PC-3 (cell line): ENCODE measurements at regions not wholly inside any gene's neighbourhood (a gene's known extent, or its start where the extent isn't known, plus 50 kb on each side); places are given as distances from the start of the nearest gene placed in this dataset.

Source experiments
- CTCF ChIP-seq: fragments of 300-600 bp; sonication (generic); conservative IDR thresholded peaks from 2 replicates; pipeline ENCODE4 v1.5.1; 2017; ENCODE audit warnings: antibody characterized with exemption, low read depth, mild to moderate bottlenecking, low read length
- EZH2 ChIP-seq: fragments of 300-600 bp; sonication (generic); IDR thresholded peaks from one replicate; pipeline ENCODE4 v1.6.1; 2017; ENCODE audit warnings: antibody characterized with exemption, mild to moderate bottlenecking, low read length; ENCODE audit not compliant: unreplicated experiment
- EZH2phosphoT487 ChIP-seq: fragments of 300-600 bp; sonication (generic); IDR thresholded peaks from 2 replicates; pipeline ENCODE4 v1.6.1; 2018; ENCODE audit warnings: mild to moderate bottlenecking, antibody characterized with exemption, low read length, borderline replicate concordance

GRCh38 chr4:155433636-155434360 is 57.0 kb upstream of the MAP9 start:
- TF ChIP-seq CTCF (no peak), EZH2 (no peak), EZH2phosphoT487 (no peak)
